Pons (tissue), 1 donor: ENCODE measurements at regions not wholly inside any gene's neighbourhood (a gene's known extent, or its start where the extent isn't known, plus 50 kb on each side); places are given as distances from the start of the nearest gene placed in this dataset.

Source experiments
- DNase-seq: peaks from one replicate; pipeline ENCODE4 v3.0.0-alpha.2; 2016; ENCODE audit warnings: low spot score

DNA sequence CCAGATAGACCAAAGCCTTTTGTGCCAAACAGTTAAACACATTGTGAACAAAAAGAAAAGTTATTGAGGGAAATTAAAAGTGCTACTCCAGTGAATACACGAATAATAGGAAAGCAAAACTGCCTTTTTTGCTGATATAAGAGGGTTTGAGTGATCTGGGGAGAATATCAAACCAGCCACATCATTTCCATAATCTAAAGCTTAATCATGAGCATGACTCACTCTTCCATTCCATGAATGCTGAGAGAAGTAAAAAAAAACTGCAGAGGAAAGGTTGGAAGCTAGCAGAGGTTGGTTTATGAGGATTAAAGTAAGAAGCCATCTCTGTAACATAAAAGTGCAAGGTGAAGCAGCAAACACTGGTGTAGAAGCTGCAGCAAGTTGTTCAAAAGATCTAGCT lies 350.6 kb upstream of the NCAM2 start:
- DNase-seq = no peak

- no peak for DNase-seq
Measured at GRCh38 chr21:20649231-20649630, 349.0 kb upstream of the NCAM2 start.

DNA sequence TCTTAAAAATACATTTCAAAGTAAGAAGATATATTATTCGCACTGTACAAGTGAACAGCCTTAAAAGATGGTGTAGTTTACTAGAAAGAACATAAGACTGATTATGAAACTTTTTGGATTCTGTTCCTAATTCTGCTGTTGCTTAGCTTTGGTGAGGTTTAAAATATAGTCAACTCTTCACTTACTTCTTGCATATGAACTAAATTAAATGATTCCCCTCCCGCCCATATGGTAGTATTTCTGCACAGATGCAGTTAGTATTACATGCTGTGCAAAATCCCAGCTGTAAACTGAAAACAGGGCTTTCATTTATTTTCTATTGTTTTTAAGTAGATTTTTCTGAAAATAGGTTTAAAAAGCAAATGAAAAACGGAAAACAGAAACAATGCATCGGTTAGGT lies 345.4 kb upstream of the NCAM2 start:
- DNase-seq = no peak

DNA sequence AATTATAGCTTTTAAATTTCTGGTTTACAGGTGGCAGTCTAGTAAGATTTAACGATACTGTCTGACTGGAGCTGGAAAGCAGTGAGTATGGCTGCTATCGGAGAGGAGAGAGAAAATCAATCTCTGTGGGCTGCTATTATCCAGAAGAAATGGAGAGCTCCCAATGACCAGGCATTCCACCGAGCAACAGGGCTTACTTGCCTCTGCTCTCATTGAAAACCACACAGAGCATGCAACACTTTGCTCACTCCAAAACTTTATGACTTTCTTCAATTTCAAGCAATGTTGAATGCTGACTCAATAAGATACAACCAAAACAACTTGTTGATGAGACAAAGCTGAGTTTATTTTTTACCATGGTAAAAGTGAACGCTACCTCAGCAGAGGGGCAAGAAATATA lies 337.0 kb upstream of the NCAM2 start:
- no peak for DNase-seq

DNA sequence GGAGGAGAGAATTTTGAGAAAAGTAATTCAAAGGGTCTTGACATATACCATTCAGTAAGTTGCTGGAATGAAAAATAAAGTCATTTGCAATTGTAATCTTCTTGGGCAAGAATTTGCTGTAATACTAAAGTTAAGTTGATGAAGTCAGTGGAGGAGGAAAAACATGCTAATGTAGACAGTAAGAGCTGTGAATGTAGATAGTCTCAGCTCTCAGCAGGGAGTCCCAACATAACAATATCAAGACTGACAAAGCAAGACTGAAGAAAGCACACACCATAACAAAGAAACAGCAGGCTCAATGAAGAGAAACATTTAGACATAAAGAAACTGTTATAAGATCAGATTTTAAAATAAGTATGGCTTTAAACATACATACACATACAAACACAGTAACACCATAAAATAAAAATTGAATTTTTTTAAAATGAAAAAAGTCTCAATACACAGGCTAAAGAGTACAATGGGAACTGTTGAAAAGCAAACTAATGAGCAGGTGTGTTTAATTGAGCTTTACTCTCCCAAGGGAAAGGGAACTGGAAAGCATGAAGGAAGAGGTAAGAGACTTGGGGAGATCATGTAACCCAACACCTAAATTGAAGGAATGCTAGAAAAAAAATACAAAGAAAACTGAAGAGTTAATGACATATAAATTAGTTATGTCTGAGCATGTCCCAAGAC lies 336.3 kb upstream of the NCAM2 start:
- no peak for DNase-seq

DNA sequence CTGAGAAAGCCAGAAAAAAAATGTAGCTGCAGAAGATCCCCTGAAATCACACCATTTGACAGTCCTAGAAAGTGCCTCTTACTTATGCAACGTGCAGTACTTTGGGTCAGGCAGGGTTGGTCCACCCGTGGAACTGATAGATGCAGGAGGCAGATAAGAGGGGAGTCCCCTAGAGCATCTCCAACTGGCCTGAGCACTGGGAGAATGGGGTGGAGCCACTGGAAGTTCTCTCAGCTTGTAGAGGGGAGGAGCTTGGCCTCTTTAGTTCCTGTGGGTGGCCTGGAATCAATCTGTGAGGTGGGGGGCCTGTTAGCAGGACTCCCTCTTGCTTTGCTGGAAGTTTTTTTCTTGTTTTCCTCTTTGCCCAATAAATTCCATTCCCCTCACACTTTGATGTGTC lies 335.7 kb upstream of the NCAM2 start:
- no peak for DNase-seq

- no peak for DNase-seq
Measured at GRCh38 chr21:20667931-20668330, 330.3 kb upstream of the NCAM2 start.

DNA sequence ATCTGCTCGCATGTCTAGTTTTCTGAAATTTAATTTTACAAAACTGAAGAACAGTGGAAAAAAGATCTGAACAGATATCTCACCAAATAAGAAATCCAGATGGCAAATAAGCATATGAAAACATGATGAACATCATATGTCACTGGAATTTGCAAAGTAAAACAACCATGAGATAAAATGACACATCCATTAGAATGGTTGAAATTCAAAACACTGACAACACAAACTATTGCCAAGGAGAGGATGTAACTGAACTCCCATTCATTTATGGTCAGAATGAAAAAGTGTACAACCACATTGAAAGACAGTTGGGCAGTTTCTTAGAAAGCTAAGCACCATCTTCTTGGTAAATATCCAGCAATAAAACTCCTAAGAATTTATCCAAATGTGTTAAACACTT lies 312.7 kb upstream of the NCAM2 start:
- DNase-seq = no peak

DNA sequence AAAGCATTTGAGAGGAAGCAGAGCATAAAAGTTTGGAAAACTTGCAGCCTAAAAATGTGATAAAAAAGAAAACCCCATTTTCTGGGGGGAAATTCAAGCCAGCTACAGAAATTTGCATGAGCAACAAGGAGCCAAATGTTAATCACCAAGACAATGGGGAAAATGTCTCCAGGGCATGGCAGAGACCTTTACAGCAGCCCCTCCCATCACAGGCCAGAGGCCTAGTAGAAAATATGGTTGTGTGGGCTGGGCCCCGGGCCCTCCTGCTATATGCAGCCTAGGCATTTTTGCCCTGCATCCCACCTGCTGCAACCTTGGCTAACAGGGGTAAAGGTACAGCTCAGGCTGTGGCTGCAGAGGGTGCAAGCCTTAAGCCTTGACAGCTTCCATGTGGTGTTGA lies 299.6 kb upstream of the NCAM2 start:
- no peak for DNase-seq

GRCh38 chr21:20701235-20701634 lies 297.0 kb upstream of the NCAM2 start:
- no peak for DNase-seq

DNA sequence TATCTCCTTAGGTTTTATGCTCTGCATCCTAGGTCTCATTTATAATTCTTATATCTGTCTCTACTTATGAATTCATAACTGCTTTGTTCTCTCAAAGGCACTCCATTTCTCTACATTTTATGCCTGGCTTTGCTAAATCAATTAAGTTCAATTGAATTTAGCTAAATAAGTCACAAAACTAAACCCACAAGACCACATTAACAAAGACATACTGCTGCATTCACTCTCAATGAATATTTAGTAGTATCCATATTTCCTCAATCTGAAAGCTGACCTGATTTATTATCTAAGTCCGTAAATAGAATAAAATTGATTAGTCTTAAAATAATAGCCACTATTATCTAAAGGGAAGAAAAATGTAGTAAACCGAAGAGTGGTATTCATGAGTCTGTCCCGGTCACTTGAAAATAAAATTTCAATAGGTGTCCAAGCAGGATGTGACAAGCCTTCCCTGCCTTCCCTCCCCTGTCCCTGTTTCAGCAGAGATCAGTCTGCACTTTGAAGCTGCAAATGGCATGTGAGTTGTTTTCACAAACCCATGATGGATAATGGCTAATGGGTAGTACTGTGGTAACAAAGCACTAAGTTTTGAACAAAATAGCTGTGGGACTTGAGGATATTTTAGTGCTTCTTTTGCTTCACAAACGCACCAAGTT lies 295.0 kb upstream of the NCAM2 start:
- no peak for DNase-seq

DNA sequence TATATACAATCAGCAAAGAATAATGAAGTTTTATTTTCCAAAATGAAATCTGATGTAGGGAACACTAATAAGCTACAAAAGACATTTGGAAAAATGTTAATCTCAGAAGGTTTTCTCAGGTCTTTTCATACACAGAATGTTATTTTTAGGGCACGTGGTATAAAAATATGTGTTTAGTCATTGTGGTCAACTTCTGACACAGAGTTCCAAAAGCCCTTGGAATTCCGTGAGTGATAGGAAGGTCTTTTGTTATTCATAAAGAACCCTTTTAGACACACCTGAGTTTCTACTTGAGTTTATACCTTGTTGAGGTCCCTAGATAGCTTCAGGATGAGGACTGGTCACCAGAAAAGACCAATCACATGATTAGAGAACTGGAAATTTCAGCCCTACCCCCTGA lies 277.6 kb upstream of the NCAM2 start:
- DNase-seq = no peak

GRCh38 chr21:20721151-20721550 lies 277.1 kb upstream of the NCAM2 start:
- DNase-seq = no peak

DNA sequence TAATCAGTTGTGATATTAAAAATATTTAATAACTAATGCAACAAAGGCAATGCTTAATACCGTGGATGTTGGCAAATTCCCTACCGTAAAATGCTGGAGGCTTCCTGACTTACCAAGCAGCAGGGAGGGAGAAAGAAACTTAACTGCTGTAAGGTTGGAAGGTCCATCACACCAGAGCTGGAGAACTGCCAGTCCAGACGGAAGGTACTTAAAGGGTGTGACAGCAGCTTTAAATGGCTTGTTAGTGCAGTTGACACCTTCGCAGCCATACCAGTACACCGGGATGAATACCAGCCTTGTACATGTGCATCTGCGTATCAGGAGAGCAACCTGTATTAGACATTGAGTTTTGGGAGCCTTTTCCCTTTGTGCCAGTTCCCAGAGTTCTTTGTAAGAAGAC lies 269.5 kb upstream of the NCAM2 start:
- DNase-seq = no peak

GRCh38 chr21:20729376-20729775 lies 268.8 kb upstream of the NCAM2 start:
- DNase-seq = no peak

- DNase-seq = no peak
Measured at GRCh38 chr21:20730441-20730840, 267.8 kb upstream of the NCAM2 start.

- no peak for DNase-seq
Measured at GRCh38 chr21:20735257-20735656, 263.0 kb upstream of the NCAM2 start.

DNA sequence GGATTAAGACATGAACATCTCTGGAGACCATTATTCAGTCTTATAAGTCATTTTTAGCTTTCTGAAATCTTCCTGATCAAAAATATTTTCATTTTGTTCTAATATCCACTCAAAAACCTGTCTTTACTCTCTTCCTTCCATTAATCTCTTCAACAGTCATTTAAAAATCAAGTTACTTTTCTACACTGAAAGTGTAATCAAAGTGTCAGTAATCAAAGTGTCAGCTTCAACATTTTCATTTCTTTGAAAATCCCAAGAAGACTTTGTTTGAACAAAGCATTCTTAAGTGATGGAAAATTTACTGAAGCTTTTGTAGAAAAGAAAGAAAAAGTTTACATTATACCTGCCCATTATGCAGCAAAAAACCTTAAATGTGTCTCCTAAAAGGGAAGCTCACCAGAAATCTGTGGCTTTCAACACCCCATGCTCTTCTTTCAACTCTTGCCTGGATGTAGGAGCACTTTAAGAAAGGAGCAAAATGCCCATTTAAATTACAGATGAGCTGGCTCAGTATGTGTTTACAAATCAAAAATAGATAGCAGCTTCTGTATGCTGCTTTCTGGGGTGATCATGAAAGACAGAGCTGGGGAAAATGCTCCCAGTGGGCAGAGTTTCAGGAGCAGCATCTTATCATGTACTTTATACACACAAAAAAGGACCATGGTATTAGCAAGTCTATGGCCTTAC lies 260.8 kb upstream of the NCAM2 start:
- no peak for DNase-seq

DNA sequence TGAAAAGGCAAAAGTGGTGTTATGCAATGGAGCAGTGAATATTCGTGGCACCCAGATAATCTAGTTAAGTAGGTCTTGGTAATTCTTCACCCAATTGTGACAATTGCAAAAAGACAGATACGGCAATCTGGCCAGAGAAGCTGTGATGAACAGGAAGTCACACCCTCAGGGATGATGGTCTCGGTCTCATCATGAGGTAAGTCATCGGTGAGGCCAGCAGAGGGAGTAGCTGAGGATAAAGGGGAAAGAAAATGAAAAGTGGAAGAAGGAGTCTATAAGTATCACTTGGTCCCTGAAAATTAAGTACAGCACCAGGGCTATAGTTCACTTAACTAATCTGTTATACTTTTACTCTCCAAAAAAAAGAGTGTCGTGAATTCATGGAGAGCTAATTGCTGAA lies 258.8 kb upstream of the NCAM2 start:
- DNase-seq = no peak

- no peak for DNase-seq
Measured at GRCh38 chr21:20741445-20741844, 256.8 kb upstream of the NCAM2 start.

GRCh38 chr21:20760221-20760620 lies 238.0 kb upstream of the NCAM2 start:
- no peak for DNase-seq

GRCh38 chr21:20774737-20775136 lies 223.5 kb upstream of the NCAM2 start:
- DNase-seq = no peak

GRCh38 chr21:20779321-20779720 lies 218.9 kb upstream of the NCAM2 start:
- DNase-seq = no peak

- DNase-seq = no peak
Measured at GRCh38 chr21:20783611-20784010, 214.6 kb upstream of the NCAM2 start.
